ENCODE measurements at regions not wholly inside any gene's neighbourhood (a gene's known extent, or its start where the extent isn't known, plus 50 kb on each side); places are given as distances from the start of the nearest gene placed in this dataset.

DNA sequence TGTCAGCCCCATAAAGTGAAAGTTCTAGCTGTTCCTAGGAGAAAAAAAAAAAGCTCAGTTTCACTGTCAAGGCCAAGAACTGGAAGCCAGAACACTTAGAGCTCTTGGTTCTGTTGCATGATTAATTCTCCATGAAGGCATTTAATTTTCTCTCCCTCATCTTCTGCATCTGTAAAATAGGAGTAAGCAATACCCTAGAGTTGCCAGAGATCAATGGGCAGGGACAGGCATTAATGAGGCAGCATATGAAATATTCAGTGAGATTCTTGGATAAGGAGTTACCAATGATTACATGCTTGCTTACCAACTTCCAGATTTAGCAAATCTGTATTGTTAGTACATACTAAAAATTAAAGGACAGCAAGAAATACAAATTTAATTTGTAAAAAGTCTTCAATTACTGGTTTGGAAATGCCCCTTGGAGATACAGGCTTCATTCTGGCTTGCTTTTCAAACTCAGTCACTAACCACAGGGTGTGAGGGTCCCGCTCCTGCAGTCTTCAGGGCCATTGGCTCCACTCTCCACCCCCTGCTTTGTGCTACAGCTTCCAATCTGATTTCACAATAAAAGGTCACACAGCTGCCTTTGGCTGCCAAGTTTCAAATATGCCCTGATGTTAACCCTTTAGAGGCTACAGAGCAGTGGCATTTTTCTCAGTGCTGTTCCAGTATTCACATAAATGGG, 624.6 kb downstream of the BNC2 start:
- no peak for DNase-seq (ENCODE audit: low read depth)

GRCh38 chr9:16246785-16247184, 623.7 kb downstream of the BNC2 start:
- DNase-seq (ENCODE audit: low read depth), result no peak

DNA sequence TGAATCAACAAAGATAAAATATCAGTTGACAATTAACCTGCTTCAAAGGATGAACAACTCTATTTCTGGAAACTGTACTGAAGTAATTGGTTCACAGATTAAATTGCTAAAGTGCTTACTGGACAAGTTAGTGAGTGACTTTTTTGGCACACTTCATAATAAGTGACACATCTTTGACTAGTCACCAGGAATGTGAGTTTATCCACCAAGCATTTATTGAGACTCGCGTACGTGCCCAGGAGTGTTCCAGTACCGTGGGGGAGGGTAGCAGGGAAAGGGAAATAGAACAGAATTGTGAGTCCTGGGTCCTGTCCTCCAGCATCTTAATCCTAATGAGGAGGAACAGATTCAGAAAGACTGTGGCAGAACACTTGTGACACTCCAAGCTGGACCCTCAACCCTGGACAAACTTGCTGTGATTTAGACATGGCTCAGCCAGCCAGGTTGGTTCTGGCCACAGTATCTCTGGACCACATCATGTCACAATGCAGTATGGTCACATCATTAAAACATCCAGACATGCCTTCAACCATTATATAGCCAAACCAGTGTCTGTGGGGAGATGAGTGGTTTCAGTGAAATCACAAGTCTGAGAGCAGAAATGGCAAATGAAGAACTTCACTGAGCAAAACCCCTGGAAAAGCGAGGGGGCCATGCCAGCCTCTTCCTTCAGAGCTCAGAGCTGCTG, 623.1 kb downstream of the BNC2 start:
- DNase-seq (ENCODE audit: low read depth), result no peak

DNA sequence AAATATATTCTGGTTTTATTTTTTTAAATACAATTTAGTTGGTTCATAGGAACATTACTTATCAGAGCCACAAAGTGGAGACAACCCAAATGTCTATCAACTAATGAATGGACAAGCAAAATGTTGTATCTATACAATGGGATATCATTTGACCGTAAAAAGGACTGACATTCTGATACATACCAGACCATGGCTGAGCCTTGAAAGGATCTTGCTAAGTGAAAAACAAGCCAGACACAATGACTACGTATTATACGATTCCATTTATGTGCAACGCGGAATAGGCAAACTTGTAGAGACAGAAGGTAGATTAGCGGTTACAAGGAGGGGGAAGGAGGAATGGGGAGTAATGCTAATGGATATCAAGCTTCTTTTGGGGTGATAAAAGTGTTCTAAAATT, 621.6 kb downstream of the BNC2 start:
- no peak for DNase-seq (ENCODE audit: low read depth)

DNA sequence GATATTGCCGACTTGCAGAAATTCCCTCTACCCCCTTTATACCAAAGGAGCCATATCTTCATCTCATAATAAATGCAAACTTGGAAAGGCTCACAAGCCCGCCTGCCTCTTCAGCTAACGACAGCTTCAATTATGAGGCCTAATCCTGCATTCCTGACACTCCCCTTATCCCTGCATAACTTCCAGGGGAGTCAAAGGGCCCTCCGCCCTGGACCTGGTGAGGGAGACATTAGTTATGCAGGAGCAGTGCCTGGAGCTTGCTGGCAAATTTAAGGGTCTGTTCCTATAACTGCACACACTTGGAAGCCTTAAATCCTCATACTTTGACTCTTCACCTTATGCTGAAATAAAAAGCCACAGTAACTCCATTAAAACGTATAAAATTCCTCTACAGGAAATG, 617.9 kb downstream of the BNC2 start:
- no peak for DNase-seq (ENCODE audit: low read depth)

DNA sequence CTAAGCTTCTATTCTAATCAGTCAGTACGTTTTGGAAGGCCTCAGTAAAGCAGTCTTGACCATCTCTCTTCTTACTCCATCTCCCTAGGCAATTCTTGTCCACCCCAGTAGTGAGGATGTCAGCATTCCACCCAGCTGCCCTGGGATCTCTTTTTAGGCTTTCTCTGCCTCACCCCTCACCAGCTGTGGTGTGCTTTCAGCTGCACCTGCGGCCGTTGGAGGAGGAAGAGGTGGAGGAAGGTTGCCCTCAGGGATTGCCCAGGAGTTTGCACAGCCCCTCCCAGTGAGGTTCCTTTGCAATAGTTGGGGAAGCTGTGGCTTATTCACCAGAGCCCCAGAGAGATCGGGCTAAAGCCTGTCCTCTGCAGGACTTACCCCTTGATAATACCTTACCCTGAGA, 615.8 kb downstream of the BNC2 start:
- no peak for DNase-seq (ENCODE audit: low read depth)

- no peak for DNase-seq (ENCODE audit: low read depth)
These were observed 615.3 kb downstream of the BNC2 start for GRCh38 chr9:16255217-16255616.

GRCh38 chr9:16257604-16258003, 612.9 kb downstream of the BNC2 start:
- DNase-seq (ENCODE audit: low read depth), result no peak

- no peak for DNase-seq (ENCODE audit: low read depth)
These were observed 612.3 kb downstream of the BNC2 start for GRCh38 chr9:16258191-16258590.

DNA sequence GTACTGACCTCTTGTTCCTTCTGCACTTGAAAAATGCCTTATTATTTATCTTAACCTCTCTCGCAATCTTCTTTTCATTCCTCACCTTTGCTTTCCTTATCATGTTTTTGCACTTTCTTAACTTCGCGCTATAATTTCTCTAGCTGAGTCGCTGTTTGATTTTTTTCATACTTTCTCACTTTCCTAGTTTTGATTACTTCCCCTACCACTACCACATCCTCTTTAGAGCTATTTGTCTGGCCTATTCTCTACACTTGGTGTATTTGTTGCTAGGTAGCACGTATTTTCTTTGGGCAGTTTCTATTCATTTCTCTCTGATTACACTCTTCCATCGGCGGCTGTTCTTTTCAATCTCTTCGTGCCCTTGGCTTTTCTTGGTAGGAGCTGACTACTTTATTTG, 611.8 kb downstream of the BNC2 start:
- DNase-seq (ENCODE audit: low read depth), result no peak

- no peak for DNase-seq (ENCODE audit: low read depth)
These were observed 607.8 kb downstream of the BNC2 start for GRCh38 chr9:16262477-16263261.

DNA sequence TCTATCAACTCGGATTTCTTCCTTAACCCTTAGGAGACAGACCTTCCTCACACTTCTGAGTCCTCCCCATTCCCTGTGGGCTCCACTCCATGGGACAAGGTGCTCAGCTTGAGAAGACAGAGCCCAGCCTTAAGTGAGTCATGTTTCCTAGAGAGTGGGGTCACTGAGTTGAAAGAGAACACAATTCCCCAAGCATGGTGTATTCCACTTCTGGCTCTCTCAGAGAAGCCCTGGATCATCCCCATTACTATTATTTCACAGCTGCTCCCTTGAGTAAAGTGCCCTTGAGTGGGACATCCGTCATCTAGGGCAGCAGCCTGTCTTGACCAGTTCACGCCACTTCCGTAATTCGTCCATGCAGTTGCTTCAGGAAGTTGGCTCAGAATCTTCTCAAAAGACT, 604.8 kb downstream of the BNC2 start:
- DNase-seq (ENCODE audit: low read depth), result no peak

DNA sequence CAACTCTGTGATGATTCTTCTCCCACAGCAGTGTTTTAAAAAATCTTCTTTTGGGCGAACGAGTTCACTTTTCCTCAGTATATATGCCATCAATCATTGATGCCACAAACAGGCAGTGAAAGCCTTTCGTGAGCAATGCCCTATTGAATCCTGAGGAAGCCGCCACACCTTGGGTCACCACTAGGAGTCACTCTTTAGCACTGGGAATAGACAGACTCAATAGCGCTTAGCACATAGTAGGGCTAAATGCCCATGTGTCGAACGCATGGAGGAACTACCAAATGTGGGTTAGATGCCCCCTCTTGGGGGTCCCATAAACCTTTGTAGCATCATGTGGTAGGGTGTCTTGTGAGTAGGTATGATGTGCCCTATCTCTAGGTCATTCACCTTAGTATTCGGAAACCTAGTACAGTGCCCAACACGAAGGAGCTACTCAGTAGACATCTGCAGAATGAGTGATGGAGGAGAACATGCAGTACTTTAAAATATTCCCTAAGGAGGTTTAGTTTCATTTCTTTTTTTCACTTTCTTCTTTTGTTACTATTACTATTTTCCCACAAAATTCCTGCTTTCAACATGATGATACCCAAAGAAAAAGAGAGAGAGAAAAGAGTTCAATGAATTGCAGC, 603.7 kb downstream of the BNC2 start:
- no peak for DNase-seq (ENCODE audit: low read depth)

DNA sequence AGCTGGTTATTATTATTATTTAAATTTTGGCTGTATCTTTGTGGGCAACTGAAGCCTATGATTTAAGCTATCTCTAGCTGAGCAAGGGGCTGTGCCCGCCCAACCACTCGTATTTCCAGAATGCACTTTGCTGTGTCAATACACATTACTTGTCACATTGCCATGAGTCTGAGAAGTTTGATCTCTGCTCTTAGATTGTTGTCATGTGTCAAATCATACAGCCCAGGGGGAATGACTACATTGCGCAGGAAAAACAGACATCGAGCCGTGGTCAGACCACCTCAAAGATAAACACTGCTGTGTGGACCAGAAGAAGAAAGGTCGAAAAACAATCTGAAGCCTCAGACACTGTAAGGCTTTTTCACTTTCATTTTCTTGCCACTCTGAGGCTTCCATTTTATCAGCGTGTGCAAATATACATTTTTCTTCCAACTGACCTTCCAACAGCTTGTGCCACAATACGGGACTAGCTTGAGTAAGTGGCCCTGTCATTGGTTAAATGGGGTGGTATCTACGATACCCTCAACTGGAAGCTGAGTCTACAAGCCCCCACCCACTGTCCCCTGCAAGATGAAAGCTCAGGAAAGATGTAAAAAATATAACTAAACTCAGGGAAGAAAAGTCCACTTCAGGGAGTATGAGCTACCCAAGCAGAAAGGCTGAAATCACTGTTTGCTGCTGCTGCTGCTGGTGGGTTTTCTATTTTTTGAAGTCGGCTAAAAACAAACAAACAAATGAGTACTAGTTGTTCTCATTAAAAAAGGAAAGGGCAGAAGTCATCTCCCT, 603.0 kb downstream of the BNC2 start:
- DNase-seq (ENCODE audit: low read depth), result no peak

- no peak for DNase-seq (ENCODE audit: low read depth)
These were observed 602.2 kb downstream of the BNC2 start for GRCh38 chr9:16268067-16268881.

DNA sequence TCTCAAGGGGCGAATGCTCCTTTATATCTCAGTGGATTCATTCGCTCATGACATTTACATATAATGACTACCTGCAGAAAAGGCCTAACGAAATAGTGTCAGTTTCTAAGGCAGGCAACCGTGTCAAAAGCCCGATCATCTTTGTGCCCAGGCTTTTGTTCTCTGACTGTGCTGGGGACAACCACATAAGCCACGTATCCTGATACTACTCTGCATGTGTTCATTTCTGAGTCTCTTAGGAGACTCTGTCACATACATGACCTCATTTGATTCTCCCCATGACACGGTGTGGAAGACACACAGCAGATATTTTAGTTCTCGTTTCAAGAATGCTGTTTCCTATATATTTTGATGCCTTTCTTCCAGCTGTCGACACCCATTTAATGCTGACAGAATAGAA, 598.5 kb downstream of the BNC2 start:
- DNase-seq (ENCODE audit: low read depth), result no peak

- DNase-seq (ENCODE audit: low read depth), result no peak
These were observed 597.7 kb downstream of the BNC2 start for GRCh38 chr9:16272776-16273175.

DNA sequence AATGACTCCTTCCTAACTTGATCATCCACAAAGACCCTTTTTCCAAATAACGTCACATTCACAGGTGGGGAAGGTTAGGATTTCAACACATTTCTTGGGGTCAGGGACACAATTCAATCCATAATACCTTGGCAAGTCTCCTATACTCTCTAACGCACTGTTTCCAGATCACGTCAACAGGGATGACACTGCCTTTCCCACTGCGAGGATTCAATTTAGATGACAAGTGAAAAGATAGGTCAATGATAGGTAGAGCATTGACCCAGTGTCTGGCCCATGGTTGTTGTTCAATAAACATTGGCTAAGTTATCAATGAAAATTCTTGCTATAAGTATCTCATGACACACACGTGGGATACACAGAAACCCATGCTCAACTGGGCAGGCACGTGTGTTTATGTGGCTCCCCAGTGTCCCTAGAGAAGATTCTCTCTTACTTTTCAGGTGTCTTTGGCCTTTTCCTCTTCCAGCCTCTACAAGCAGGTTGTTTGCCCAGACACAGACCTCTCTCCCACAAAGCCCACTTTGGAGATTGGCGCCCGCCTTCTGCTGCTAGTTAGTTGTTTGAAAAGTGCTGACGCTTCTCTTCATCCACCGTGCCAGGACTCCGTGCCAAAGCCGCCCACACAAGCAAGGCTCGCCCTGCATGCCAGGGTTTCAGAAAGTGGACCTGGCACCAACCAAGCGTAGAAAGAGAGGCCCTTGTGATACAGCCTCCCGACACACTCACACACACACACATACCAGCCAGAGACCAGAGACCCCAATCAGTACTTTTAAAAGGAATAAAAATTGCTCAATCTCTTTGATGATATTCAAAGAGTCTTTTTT, 594.5 kb downstream of the BNC2 start:
- no peak for DNase-seq (ENCODE audit: low read depth)

DNA sequence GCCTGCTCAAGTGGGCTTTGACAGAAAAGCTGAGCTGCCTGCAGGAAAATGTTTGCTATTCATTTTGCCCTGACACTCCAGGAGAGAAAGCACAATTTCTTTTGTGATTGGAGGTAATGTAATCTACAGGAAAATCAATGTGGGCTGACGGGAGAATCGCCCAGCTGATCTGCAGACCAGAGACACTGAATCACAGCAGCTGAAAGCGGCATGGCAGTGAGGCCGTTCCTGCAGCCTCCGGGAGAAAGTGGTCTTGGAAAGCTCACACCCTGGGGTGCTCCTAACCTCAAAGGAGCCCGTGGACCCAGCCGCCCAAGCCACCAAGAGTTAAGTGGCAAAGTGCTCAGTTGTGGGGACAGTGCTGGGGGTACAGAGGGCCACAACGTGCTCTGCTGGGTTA, 593.6 kb downstream of the BNC2 start:
- DNase-seq (ENCODE audit: low read depth), result no peak

DNA sequence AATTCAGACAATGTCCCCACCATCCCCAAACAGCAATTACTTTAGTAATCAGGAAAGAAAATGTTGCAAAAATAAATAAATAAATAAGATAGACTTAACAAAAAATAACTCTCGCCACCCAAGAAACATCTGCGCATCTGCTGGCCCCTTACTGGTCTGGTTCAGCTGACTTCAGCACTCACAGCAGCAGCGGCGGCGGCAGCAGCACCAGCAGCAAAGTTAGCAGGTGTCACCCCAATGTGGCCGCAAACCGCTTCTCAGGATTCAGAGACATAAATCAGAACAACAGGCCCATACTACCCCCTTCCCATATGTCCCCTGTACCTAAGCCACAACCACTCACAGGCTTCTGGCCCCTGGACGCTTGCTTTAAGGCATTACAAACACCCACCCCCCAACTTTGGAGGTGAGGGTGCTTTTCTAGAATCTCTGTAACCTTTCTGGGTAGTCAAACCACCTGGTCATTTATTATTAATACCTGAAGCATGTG, 593.0 kb downstream of the BNC2 start:
- no peak for DNase-seq (ENCODE audit: low read depth)
